ENCODE measurements at regions not wholly inside any gene's neighbourhood (a gene's known extent, or its start where the extent isn't known, plus 50 kb on each side); places are given as distances from the start of the nearest gene placed in this dataset.

GRCh38 chr11:129686269-129686668 lies 129.4 kb upstream of the TMEM45B start:
- ATAC-seq (no peak), DNase-seq (no peak)
- intact Hi-C loops (cut with DNase I), result no loop called here

GRCh38 chr11:129691142-129691541 lies 124.5 kb upstream of the TMEM45B start:
- Histone ChIP-seq H3K27ac (no peak overlapping the region), H3K4me1 (peaks cover 5 to 6% of the 10 kb centered on the region in 2 donors), H3K27me3 (peaks cover 0 to 23% of the 10 kb centered on the region in 2 donors), H3K4me3 (no peak overlapping the region), H3K9me3 (no peaks in the 10 kb centered on the region), H3K36me3 (no peaks in the 10 kb centered on the region)
- intact Hi-C loops (cut with DNase I), result no loop called here
- no peak for TF ChIP-seq CTCF (IDR thresholded peaks at IDR 0.05)
- DNase-seq (no peak), ATAC-seq (no peak)

More at GRCh38 chr11:129686269-129686668, 129.4 kb upstream of the TMEM45B start:
- TF ChIP-seq CTCF (IDR thresholded peaks at IDR 0.05), result no peak
- no peaks in the 10 kb centered on the region for H3K9me3 ChIP-seq
- H3K4me1 ChIP-seq, result no peaks in the 10 kb centered on the region
- H3K27me3 ChIP-seq, result peaks cover 0 to 1% of the 10 kb centered on the region in 2 donors
- no peak overlapping the region for H3K4me3 ChIP-seq
- H3K27ac ChIP-seq, result no peak overlapping the region
- no peaks in the 10 kb centered on the region for H3K36me3 ChIP-seq

GRCh38 chr11:129694538-129694937 lies 121.1 kb upstream of the TMEM45B start:
- no peaks in the 10 kb centered on the region for H3K9me3 ChIP-seq
- peaks cover 0 to 39% of the 10 kb centered on the region in 2 donors for H3K27me3 ChIP-seq
- H3K27ac ChIP-seq, result no peak overlapping the region
- ATAC-seq, result no peak
- DNase-seq, result no peak
- intact Hi-C loops (cut with DNase I), result no loop called here
- no peak overlapping the region for H3K4me3 ChIP-seq
- TF ChIP-seq CTCF (IDR thresholded peaks at IDR 0.05), result no peak
- peaks cover 5 to 6% of the 10 kb centered on the region in 2 donors for H3K4me1 ChIP-seq
- H3K36me3 ChIP-seq, result no peaks in the 10 kb centered on the region

GRCh38 chr11:129694966-129695365 lies 120.7 kb upstream of the TMEM45B start:
- H3K4me3 ChIP-seq, result no peak overlapping the region
- no peak overlapping the region for H3K27ac ChIP-seq
- H3K9me3 ChIP-seq, result no peaks in the 10 kb centered on the region
- no peak for ATAC-seq
- peaks cover 0 to 43% of the 10 kb centered on the region in 2 donors for H3K27me3 ChIP-seq
- peaks cover 5 to 6% of the 10 kb centered on the region in 2 donors for H3K4me1 ChIP-seq
- no peak for DNase-seq
- intact Hi-C loops (cut with DNase I), result no loop called here
- no peak for TF ChIP-seq CTCF (IDR thresholded peaks at IDR 0.05)
- H3K36me3 ChIP-seq, result no peaks in the 10 kb centered on the region

- Histone ChIP-seq H3K36me3 (no peaks in the 10 kb centered on the region), H3K4me3 (peak overlapping the region in 1 of 2 donors; percentile 15), H3K9me3 (no peaks in the 10 kb centered on the region), H3K27ac (no peak overlapping the region), H3K4me1 (peaks cover 5 to 6% of the 10 kb centered on the region in 2 donors), H3K27me3 (peaks cover 0 to 47% of the 10 kb centered on the region in 2 donors)
- intact Hi-C loops (cut with DNase I), result no loop called here
- peak; percentile 61 to 75 for TF ChIP-seq CTCF (IDR thresholded peaks at IDR 0.05)
- ATAC-seq (peak; percentile 98), DNase-seq (peak; percentile 54 to 87 (median 65))
Measured at GRCh38 chr11:129695571-129696308, 119.9 kb upstream of the TMEM45B start.

All from left lung (tissue), 4 donors.